ENCODE measurements at regions not wholly inside any gene's neighbourhood (a gene's known extent, or its start where the extent isn't known, plus 50 kb on each side); places are given as distances from the start of the nearest gene placed in this dataset.

DNA sequence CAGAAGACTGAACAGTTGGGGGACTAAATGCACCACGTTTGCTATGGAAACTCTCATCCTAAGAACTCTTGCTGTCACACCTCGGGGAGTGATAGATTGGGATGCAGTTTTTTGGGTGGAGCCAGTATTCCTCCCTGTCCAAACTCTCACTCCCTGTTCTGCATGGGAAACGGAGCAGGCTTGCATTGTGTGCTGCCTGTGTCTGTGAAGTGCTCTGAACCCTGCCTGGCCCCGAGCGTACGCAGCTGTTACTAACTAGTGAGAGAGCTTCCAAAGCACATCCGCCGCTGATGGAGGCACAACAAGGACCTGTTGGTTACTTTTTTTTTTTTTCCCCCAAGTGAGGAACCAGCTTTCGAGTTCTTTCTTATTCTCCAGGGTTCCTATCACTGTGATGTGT is 195.5 kb downstream of the ANAPC1 start:
- TF ChIP-seq, protein P1, sequence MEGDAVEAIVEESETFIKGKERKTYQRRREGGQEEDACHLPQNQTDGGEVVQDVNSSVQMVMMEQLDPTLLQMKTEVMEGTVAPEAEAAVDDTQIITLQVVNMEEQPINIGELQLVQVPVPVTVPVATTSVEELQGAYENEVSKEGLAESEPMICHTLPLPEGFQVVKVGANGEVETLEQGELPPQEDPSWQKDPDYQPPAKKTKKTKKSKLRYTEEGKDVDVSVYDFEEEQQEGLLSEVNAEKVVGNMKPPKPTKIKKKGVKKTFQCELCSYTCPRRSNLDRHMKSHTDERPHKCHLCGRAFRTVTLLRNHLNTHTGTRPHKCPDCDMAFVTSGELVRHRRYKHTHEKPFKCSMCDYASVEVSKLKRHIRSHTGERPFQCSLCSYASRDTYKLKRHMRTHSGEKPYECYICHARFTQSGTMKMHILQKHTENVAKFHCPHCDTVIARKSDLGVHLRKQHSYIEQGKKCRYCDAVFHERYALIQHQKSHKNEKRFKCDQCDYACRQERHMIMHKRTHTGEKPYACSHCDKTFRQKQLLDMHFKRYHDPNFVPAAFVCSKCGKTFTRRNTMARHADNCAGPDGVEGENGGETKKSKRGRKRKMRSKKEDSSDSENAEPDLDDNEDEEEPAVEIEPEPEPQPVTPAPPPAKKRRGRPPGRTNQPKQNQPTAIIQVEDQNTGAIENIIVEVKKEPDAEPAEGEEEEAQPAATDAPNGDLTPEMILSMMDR (IDR thresholded peaks at IDR 0.05; ENCODE audit: borderline replicate concordance, extremely low read depth, low read length, poor library complexity, severe bottlenecking): no peak
- no peak for TF ChIP-seq EZH2 (IDR thresholded peaks at IDR 0.05; ENCODE audit: borderline replicate concordance, low read depth, low read length, severe bottlenecking)
